ENCODE measurements at regions not wholly inside any gene's neighbourhood (a gene's known extent, or its start where the extent isn't known, plus 50 kb on each side); places are given as distances from the start of the nearest gene placed in this dataset.

DNA sequence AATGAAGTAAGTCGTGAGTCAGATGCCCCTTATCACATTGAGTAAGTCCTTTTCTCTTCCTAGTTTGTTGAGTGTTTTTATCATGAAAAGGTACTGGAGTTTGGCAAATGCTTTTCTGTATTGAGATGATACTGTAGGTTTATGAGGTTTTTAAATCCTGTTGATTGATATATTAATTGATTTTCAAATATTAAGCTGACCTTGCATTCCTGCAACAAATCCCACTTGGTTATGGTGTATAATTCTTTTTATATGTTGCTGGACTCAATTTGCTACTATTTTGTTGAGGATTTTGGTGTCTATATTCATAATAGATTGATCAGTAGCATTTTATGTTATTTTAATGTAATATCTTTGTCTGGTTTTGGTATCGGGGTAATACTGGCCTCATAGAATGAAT is 81.0 kb upstream of the BNC2 start:
- Histone ChIP-seq H3K23me2 (ENCODE audit: insufficient read length, low read depth, low read length, poor library complexity, severe bottlenecking) (no peaks in the 10 kb centered on the region), H3K4ac (ENCODE audit: low read depth, low read length) (no peak overlapping the region), H3K4me1 (ENCODE audit: insufficient read depth, low read length) (peaks cover 3% of the 10 kb centered on the region; the same call in 1 of the 2 replicates), H3K9me3 (ENCODE audit: control insufficient read depth, low read depth, low read length) (no peaks in the 10 kb centered on the region), H2BK120ac (ENCODE audit: low read depth, low read length, poor library complexity, severe bottlenecking) (no peak overlapping the region), H2BK20ac (ENCODE audit: low read depth, low read length, poor library complexity, severe bottlenecking) (no peak overlapping the region), H4K8ac (replicated peaks; ENCODE audit: insufficient read length, low read depth, low read length) (no peak overlapping the region), H3K79me2 (ENCODE audit: insufficient read depth, low read length) (no peaks in the 10 kb centered on the region), H4K91ac (ENCODE audit: insufficient read length, low read depth, low read length) (no peak overlapping the region), H2BK12ac (ENCODE audit: insufficient read length, low read depth, low read length) (no peak overlapping the region), H2BK15ac (ENCODE audit: low read depth, low read length) (no peak overlapping the region), H2BK5ac (ENCODE audit: insufficient read length, low read length) (no peak overlapping the region), H3K9ac (ENCODE audit: extremely low read depth, insufficient read length, low read length) (no peak overlapping the region), H3K79me1 (ENCODE audit: insufficient read depth, low read depth, low read length, poor library complexity, severe bottlenecking) (no peaks in the 10 kb centered on the region), H3K14ac (ENCODE audit: insufficient read depth, low read length) (no peak overlapping the region), H3K27ac (ENCODE audit: insufficient read length, low read depth, low read length) (no peak overlapping the region), H3K27me3 (ENCODE audit: insufficient read depth, low read length) (no peaks in the 10 kb centered on the region), H3T11ph (ENCODE audit: low read length) (no peak overlapping the region), H2AK5ac (ENCODE audit: insufficient read length, low read length) (no peak overlapping the region), H3K56ac (ENCODE audit: insufficient read length, low read depth, low read length) (no peak overlapping the region), H3K23ac (ENCODE audit: insufficient read length, low read depth, low read length) (no peak overlapping the region), H4K20me1 (ENCODE audit: control insufficient read depth, insufficient read depth, insufficient read length) (no peaks in the 10 kb centered on the region), H2AFZ (ENCODE audit: low read length) (no peak overlapping the region), H4K5ac (ENCODE audit: insufficient read length, low read depth, low read length) (no peak overlapping the region), H3K18ac (ENCODE audit: insufficient read length, low read depth, low read length) (no peak overlapping the region), H3K4me2 (ENCODE audit: insufficient read depth, insufficient read length, low read length) (no peak overlapping the region)
- DNase-seq, result no peak
- WGBS (ENCODE audit: extremely low coverage, insufficient read length, low lambda C conversion rate), result no CpG with 5 or more reads among the region's 2 CpGs
- Mint-ChIP-seq H3K27ac (no peak overlapping the region), H3K36me3 (ENCODE audit: insufficient read depth in 1 of 3, low read depth in 3 of 3) (no peaks in the 10 kb centered on the region), H3K9me3 (no peaks in the 10 kb centered on the region), H3K27me3 (ENCODE audit: low read depth) (no peaks in the 10 kb centered on the region), H3K4me3 (no peak overlapping the region), H3K4me1 (peaks cover 5 to 6% of the 10 kb centered on the region in 2 experiments)
- TF ChIP-seq, protein P1, sequence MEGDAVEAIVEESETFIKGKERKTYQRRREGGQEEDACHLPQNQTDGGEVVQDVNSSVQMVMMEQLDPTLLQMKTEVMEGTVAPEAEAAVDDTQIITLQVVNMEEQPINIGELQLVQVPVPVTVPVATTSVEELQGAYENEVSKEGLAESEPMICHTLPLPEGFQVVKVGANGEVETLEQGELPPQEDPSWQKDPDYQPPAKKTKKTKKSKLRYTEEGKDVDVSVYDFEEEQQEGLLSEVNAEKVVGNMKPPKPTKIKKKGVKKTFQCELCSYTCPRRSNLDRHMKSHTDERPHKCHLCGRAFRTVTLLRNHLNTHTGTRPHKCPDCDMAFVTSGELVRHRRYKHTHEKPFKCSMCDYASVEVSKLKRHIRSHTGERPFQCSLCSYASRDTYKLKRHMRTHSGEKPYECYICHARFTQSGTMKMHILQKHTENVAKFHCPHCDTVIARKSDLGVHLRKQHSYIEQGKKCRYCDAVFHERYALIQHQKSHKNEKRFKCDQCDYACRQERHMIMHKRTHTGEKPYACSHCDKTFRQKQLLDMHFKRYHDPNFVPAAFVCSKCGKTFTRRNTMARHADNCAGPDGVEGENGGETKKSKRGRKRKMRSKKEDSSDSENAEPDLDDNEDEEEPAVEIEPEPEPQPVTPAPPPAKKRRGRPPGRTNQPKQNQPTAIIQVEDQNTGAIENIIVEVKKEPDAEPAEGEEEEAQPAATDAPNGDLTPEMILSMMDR (conservative IDR thresholded peaks at IDR 0.05), result no peak
